ENCODE measurements at regions not wholly inside any gene's neighbourhood (a gene's known extent, or its start where the extent isn't known, plus 50 kb on each side); places are given as distances from the start of the nearest gene placed in this dataset.

DNA sequence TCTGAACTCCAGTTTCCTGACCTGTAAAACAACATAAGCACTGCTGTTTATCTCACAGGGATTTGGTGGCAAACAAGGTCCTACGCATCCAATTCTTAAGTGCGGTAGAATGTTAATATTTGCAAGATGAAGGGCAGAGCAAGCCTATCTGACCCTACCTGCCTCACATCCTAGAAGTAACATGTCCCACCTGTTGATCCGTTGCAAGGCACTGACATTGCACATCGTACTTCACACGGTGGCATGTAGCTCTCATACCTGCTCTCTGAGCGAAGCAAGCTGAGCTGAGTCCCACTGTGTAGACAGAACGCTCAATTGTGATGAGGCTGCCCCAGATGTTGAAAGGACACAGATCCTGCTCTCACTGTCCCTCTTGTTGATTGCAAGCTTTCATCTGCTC lies 154.7 kb upstream of the PDE10A start (continued):
- TF ChIP-seq, protein P1, sequence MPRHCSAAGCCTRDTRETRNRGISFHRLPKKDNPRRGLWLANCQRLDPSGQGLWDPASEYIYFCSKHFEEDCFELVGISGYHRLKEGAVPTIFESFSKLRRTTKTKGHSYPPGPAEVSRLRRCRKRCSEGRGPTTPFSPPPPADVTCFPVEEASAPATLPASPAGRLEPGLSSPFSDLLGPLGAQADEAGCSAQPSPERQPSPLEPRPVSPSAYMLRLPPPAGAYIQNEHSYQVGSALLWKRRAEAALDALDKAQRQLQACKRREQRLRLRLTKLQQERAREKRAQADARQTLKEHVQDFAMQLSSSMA (CRISPR knock-in tag; IDR thresholded peaks at IDR 0.05), result no peak
- TF ChIP-seq SMAD1 (CRISPR knock-in tag; IDR thresholded peaks at IDR 0.05; ENCODE audit: borderline replicate concordance, low read depth) (no peak), CBFB (CRISPR knock-in tag; IDR thresholded peaks at IDR 0.05) (no peak), ZNF616 (CRISPR knock-in tag; IDR thresholded peaks at IDR 0.05; ENCODE audit: low read depth) (no peak), MIXL1 (CRISPR knock-in tag; IDR thresholded peaks at IDR 0.05) (no peak)

DNA sequence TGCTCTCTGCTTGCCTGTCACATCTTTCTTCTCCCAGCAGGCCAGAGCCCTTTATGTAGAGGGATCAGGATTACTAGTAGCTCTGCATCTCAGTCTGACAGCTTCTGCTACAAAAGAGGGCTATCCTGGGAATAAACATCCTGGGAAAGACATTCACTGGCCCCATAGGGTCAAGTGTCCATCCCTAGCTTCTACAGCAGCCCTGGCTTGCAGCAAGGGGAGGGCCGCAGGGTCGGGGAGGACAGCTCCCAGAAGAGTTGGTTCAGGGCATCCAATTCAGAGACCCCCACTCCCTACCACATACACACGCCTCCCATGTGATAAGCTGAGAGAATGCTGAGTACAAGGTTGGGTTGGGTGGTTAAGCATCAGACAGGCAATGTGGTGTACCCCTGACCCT lies 154.1 kb upstream of the PDE10A start:
- Histone ChIP-seq H3K4me1 (ENCODE audit: insufficient read depth, low read length) (no peaks in the 10 kb centered on the region), H3K36me3 (replicated peaks in 1 of 2; ENCODE audit: control insufficient read depth in 1 of 2, insufficient read depth in 2 of 2, low read length in 2 of 2) (no peaks in the 10 kb centered on the region), H4K20me1 (ENCODE audit: insufficient read depth, low read length) (no peaks in the 10 kb centered on the region), H3K9me3 (ENCODE audit: low read length) (no peaks in the 10 kb centered on the region), H3K4me3 (replicated peaks in 1 of 3; ENCODE audit: insufficient read depth in 1 of 3, low read depth in 2 of 3, low read length in 3 of 3) (no peak overlapping the region), H3K9ac (ENCODE audit: insufficient read depth, low read depth, low read length) (no peak overlapping the region), H3K27ac (ENCODE audit: extremely low read length, insufficient read depth, low read length) (no peak overlapping the region), H2AFZ (ENCODE audit: low read length) (no peak overlapping the region), H3K79me2 (ENCODE audit: insufficient read depth, low read length) (no peaks in the 10 kb centered on the region), H3K27me3 (ENCODE audit: control insufficient read depth in 1 of 2, insufficient read depth in 2 of 2, low read length in 2 of 2) (peaks cover 3 to 72% of the 10 kb centered on the region in 2 experiments; a peak in 4 of 5 replicates), H3K4me2 (ENCODE audit: low read depth, low read length) (no peak overlapping the region)
- intact Hi-C loops (cut with micrococcal nuclease; ENCODE audit: unreplicated experiment), result no loop called here
- BruUV-seq (replicated peaks), result no TSS peak
- FAIRE-seq (no peak), DNase-seq (ENCODE audit: low spot score) (no peak), ATAC-seq (no peak)
- TF ChIP-seq, protein P2, sequence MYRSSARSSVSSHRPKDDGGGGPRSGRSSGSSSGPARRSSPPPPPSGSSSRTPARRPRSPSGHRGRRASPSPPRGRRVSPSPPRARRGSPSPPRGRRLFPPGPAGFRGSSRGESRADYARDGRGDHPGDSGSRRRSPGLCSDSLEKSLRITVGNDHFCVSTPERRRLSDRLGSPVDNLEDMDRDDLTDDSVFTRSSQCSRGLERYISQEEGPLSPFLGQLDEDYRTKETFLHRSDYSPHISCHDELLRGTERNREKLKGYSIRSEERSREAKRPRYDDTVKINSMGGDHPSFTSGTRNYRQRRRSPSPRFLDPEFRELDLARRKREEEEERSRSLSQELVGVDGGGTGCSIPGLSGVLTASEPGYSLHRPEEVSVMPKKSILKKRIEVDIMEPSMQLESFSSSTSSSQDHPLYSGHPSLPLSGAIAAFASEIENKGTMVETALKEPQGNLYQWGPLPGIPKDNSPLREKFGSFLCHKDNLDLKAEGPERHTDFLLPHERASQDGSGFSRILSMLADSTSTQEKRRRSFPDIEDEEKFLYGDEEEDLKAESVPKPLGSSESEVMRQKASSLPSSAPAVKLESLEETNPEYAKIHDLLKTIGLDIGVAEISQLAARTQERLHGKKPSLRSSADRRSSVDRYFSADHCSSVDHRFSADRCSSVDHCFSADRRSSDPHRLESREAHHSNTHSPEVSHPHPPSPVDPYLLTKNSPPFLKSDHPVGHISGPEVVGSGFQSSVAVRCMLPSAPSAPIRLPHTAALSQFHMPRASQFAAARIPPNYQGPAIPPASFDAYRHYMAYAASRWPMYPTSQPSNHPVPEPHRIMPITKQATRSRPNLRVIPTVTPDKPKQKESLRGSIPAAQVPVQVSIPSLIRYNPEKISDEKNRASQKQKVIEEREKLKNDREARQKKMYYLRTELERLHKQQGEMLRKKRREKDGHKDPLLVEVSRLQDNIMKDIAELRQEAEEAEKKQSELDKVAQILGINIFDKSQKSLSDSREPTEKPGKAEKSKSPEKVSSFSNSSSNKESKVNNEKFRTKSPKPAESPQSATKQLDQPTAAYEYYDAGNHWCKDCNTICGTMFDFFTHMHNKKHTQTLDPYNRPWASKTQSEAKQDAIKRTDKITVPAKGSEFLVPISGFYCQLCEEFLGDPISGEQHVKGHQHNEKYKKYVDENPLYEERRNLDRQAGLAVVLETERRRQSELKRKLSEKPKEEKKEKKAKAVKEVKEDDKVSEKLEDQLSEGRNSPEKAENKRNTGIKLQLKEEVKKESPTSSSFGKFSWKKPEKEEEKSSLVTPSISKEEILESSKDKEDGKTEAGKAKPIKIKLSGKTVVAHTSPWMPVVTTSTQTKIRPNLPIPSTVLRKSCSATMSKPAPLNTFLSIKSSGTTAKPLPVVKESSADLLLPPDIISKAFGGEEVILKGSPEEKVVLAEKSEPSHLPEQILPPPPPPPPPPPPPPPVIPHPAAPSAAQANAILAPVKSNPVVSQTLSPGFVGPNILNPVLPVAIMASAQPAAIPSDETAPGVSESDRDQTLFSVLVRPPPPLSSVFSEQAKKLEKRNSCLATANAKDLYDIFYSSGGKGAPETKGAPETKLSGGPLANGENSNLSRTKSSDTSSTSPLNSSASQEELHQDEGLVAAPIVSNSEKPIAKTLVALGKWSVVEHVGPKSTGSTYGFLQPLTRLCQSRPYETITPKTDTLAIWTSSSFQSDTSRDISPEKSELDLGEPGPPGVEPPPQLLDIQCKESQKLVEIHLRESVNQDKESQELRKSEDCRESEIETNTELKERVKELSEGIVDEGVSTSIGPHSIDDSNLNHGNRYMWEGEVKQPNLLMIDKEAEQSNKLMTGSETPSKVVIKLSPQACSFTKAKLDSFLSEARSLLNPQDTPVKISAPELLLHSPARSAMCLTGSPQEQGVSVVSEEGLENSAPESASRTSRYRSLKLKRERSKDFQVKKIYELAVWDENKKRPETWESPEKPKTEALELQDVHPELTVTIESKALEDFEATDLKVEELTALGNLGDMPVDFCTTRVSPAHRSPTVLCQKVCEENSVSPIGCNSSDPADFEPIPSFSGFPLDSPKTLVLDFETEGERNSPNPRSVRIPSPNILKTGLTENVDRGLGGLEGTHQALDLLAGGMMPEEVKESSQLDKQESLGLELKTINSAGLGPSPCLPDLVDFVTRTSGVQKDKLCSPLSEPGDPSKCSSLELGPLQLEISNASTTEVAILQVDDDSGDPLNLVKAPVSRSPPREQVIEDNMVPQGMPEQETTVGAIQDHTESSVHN (CRISPR knock-in tag; IDR thresholded peaks at IDR 0.05), result no peak
- TF ChIP-seq BHLHE40 (IDR thresholded peaks at IDR 0.05; ENCODE audit: low read length) (no peak), GFI1 (CRISPR knock-in tag; IDR thresholded peaks at IDR 0.05; ENCODE audit: borderline replicate concordance) (no peak), ERF (CRISPR knock-in tag; IDR thresholded peaks at IDR 0.05) (no peak), ARNTL (CRISPR knock-in tag; IDR thresholded peaks at IDR 0.05) (no peak), TRIM24 (CRISPR knock-in tag; IDR thresholded peaks at IDR 0.05) (no peak), SIX4 (CRISPR knock-in tag; IDR thresholded peaks at IDR 0.05) (no peak), ZNF546 (CRISPR knock-in tag; conservative IDR thresholded peaks at IDR 0.05) (no peak)
- TF ChIP-seq, protein P3, sequence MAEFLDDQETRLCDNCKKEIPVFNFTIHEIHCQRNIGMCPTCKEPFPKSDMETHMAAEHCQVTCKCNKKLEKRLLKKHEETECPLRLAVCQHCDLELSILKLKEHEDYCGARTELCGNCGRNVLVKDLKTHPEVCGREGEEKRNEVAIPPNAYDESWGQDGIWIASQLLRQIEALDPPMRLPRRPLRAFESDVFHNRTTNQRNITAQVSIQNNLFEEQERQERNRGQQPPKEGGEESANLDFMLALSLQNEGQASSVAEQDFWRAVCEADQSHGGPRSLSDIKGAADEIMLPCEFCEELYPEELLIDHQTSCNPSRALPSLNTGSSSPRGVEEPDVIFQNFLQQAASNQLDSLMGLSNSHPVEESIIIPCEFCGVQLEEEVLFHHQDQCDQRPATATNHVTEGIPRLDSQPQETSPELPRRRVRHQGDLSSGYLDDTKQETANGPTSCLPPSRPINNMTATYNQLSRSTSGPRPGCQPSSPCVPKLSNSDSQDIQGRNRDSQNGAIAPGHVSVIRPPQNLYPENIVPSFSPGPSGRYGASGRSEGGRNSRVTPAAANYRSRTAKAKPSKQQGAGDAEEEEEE (CRISPR knock-in tag; IDR thresholded peaks at IDR 0.05; ENCODE audit: borderline replicate concordance), result no peak
- POLR2A ChIA-PET, result no interaction called here
- CTCF ChIA-PET (ENCODE audit: low intra/inter-chr PET ratio, low total read pairs), result no interaction called here
- 40% methylated on average over 2 of the region's 3 CpGs for WGBS (ENCODE audit: low lambda C conversion rate)
- in situ Hi-C loops (cut with HindIII; ENCODE audit: extremely low pct_ligation_motif_present, low pct_unique_long_range_greater_than_20kb), result no loop called here
